ENCODE measurements at regions not wholly inside any gene's neighbourhood (a gene's known extent, or its start where the extent isn't known, plus 50 kb on each side); places are given as distances from the start of the nearest gene placed in this dataset.

DNA sequence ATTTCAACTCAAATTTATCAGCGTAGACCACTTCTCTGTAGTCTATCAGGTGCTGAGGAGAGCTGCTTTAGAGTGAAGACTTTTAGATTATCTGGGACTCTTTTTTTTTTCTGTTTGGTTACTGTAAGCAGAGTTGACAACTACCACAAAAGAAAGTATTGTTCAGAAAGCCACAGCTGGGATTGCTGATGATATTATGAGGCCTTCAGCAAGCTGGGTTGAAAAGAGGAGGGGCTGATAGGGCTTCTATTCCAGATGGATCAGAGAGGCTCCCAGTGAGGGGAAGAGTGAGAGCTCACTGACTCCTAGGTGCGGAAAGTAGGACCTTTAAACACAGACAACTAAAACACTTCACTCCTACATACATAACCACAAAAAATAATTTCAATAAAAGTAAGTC lies 188.5 kb upstream of the FERD3L start:
- Histone ChIP-seq H3K9me2 (replicated peaks; ENCODE audit: control insufficient read depth, low read length) (no peaks in the 10 kb centered on the region), H3K9me3 (ENCODE audit: control insufficient read depth, insufficient read depth, low read length) (no peaks in the 10 kb centered on the region), H3F3A (ENCODE audit: control insufficient read depth, insufficient read depth) (no peaks in the 10 kb centered on the region), H3K4me3 (ENCODE audit: low read length) (no peak overlapping the region), H3K4me2 (ENCODE audit: low read length) (no peak overlapping the region), H3K79me2 (ENCODE audit: control insufficient read depth, low read length) (no peaks in the 10 kb centered on the region), H3K36me3 (ENCODE audit: control insufficient read depth, low read length) (no peaks in the 10 kb centered on the region), H4K20me1 (ENCODE audit: control insufficient read depth, insufficient read depth, low read depth, low read length) (no peaks in the 10 kb centered on the region), H3K4me1 (ENCODE audit: control insufficient read depth, low read length) (no peaks in the 10 kb centered on the region), H3K27ac (ENCODE audit: low read depth, low read length) (no peak overlapping the region), H3K27me3 (ENCODE audit: control insufficient read depth, low read length) (no peaks in the 10 kb centered on the region)
- no peak for TF ChIP-seq EZH2phosphoT487 (IDR thresholded peaks at IDR 0.05; ENCODE audit: borderline replicate concordance, low read length)
- TF ChIP-seq, protein P1, sequence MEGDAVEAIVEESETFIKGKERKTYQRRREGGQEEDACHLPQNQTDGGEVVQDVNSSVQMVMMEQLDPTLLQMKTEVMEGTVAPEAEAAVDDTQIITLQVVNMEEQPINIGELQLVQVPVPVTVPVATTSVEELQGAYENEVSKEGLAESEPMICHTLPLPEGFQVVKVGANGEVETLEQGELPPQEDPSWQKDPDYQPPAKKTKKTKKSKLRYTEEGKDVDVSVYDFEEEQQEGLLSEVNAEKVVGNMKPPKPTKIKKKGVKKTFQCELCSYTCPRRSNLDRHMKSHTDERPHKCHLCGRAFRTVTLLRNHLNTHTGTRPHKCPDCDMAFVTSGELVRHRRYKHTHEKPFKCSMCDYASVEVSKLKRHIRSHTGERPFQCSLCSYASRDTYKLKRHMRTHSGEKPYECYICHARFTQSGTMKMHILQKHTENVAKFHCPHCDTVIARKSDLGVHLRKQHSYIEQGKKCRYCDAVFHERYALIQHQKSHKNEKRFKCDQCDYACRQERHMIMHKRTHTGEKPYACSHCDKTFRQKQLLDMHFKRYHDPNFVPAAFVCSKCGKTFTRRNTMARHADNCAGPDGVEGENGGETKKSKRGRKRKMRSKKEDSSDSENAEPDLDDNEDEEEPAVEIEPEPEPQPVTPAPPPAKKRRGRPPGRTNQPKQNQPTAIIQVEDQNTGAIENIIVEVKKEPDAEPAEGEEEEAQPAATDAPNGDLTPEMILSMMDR (IDR thresholded peaks at IDR 0.05; ENCODE audit: low read depth, low read length, poor library complexity, severe bottlenecking) = no peak

DNA sequence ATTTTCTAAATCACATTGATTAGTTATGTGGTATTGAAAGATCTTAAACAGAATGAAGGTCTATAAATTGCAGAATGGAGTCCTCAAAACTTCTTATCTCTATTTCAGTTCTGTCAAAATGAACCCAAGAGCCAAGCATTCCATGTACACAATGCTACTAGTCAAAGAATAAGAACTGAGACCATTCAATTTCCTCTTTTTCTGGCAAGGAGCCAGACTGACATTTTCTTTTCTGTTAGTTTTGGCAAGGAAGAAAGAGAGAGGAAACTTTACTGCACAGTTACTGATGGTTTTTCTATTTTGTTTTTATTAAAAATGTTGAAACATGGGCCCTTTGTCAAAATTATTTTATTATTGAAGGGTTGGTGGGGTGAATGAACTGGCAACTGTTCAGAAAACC lies 181.8 kb upstream of the FERD3L start:
- no peaks in the 10 kb centered on the region for H3K9me2 ChIP-seq (replicated peaks; ENCODE audit: control insufficient read depth, low read length)
- no peaks in the 10 kb centered on the region for H3K4me1 ChIP-seq (ENCODE audit: control insufficient read depth, low read length)
- H3K27me3 ChIP-seq (ENCODE audit: control insufficient read depth, low read length) = no peaks in the 10 kb centered on the region
- no peaks in the 10 kb centered on the region for H4K20me1 ChIP-seq (ENCODE audit: control insufficient read depth, insufficient read depth, low read depth, low read length)
- no peak overlapping the region for H3K4me2 ChIP-seq (ENCODE audit: low read length)
- H3K4me3 ChIP-seq (ENCODE audit: low read length) = no peak overlapping the region
- H3K9me3 ChIP-seq (ENCODE audit: control insufficient read depth, insufficient read depth, low read length) = no peaks in the 10 kb centered on the region
- TF ChIP-seq, protein P1 (IDR thresholded peaks at IDR 0.05; ENCODE audit: low read depth, low read length, poor library complexity, severe bottlenecking) = no peak
- no peak for TF ChIP-seq EZH2phosphoT487 (IDR thresholded peaks at IDR 0.05; ENCODE audit: borderline replicate concordance, low read length)
- no peaks in the 10 kb centered on the region for H3F3A ChIP-seq (ENCODE audit: control insufficient read depth, insufficient read depth)
- H3K27ac ChIP-seq (ENCODE audit: low read depth, low read length) = no peak overlapping the region
- H3K36me3 ChIP-seq (ENCODE audit: control insufficient read depth, low read length) = no peaks in the 10 kb centered on the region
- no peaks in the 10 kb centered on the region for H3K79me2 ChIP-seq (ENCODE audit: control insufficient read depth, low read length)

GRCh38 chr7:19322002-19322401 lies 176.8 kb upstream of the FERD3L start:
- Histone ChIP-seq H3K36me3 (ENCODE audit: control insufficient read depth, low read length) (no peaks in the 10 kb centered on the region), H3K27ac (ENCODE audit: low read depth, low read length) (no peak overlapping the region), H3F3A (ENCODE audit: control insufficient read depth, insufficient read depth) (no peaks in the 10 kb centered on the region), H3K79me2 (ENCODE audit: control insufficient read depth, low read length) (no peaks in the 10 kb centered on the region), H3K4me3 (ENCODE audit: low read length) (no peak overlapping the region), H3K9me3 (ENCODE audit: control insufficient read depth, insufficient read depth, low read length) (no peaks in the 10 kb centered on the region), H3K4me2 (ENCODE audit: low read length) (no peak overlapping the region), H4K20me1 (ENCODE audit: control insufficient read depth, insufficient read depth, low read depth, low read length) (no peaks in the 10 kb centered on the region), H3K9me2 (replicated peaks; ENCODE audit: control insufficient read depth, low read length) (no peaks in the 10 kb centered on the region), H3K27me3 (ENCODE audit: control insufficient read depth, low read length) (no peaks in the 10 kb centered on the region), H3K4me1 (ENCODE audit: control insufficient read depth, low read length) (no peaks in the 10 kb centered on the region)
- TF ChIP-seq, protein P1 (IDR thresholded peaks at IDR 0.05; ENCODE audit: low read depth, low read length, poor library complexity, severe bottlenecking) = no peak
- no peak for TF ChIP-seq EZH2phosphoT487 (IDR thresholded peaks at IDR 0.05; ENCODE audit: borderline replicate concordance, low read length)

GRCh38 chr7:19318287-19318686 lies 173.1 kb upstream of the FERD3L start:
- no peaks in the 10 kb centered on the region for H3F3A ChIP-seq (ENCODE audit: control insufficient read depth, insufficient read depth)
- H3K9me3 ChIP-seq (ENCODE audit: control insufficient read depth, insufficient read depth, low read length) = no peaks in the 10 kb centered on the region
- H3K27me3 ChIP-seq (ENCODE audit: control insufficient read depth, low read length) = no peaks in the 10 kb centered on the region
- no peaks in the 10 kb centered on the region for H3K79me2 ChIP-seq (ENCODE audit: control insufficient read depth, low read length)
- no peak overlapping the region for H3K4me3 ChIP-seq (ENCODE audit: low read length)
- TF ChIP-seq, protein P1 (IDR thresholded peaks at IDR 0.05; ENCODE audit: low read depth, low read length, poor library complexity, severe bottlenecking) = no peak
- TF ChIP-seq EZH2phosphoT487 (IDR thresholded peaks at IDR 0.05; ENCODE audit: borderline replicate concordance, low read length) = no peak
- H4K20me1 ChIP-seq (ENCODE audit: control insufficient read depth, insufficient read depth, low read depth, low read length) = no peaks in the 10 kb centered on the region
- H3K36me3 ChIP-seq (ENCODE audit: control insufficient read depth, low read length) = no peaks in the 10 kb centered on the region
- H3K4me1 ChIP-seq (ENCODE audit: control insufficient read depth, low read length) = no peaks in the 10 kb centered on the region
- H3K9me2 ChIP-seq (replicated peaks; ENCODE audit: control insufficient read depth, low read length) = no peaks in the 10 kb centered on the region
- no peak overlapping the region for H3K27ac ChIP-seq (ENCODE audit: low read depth, low read length)
- H3K4me2 ChIP-seq (ENCODE audit: low read length) = no peak overlapping the region

All from DOHH2 (cell line).